ENCODE measurements at regions not wholly inside any gene's neighbourhood (a gene's known extent, or its start where the extent isn't known, plus 50 kb on each side); places are given as distances from the start of the nearest gene placed in this dataset.

DNA sequence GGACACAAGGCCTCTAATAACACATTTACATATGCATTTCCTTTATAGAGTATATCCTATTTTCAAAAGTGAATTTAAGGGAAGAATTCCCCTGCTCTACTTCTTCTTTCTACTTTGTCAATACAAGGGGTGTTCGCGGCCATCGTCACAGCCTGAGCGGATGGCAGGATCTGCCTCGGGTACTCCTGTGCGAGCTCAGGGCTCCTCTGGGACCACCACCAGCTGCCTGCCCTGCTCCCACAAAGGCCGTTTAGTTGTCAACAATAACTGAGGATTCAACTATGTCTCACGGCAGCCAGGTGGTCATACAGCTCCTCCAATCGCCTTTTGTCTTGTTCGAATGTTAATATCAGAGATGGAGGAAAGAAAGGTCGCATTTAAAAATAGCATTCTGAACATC lies 228.2 kb upstream of the TENM3 start:
- no peak for DNase-seq (ENCODE audit: low read depth)

DNA sequence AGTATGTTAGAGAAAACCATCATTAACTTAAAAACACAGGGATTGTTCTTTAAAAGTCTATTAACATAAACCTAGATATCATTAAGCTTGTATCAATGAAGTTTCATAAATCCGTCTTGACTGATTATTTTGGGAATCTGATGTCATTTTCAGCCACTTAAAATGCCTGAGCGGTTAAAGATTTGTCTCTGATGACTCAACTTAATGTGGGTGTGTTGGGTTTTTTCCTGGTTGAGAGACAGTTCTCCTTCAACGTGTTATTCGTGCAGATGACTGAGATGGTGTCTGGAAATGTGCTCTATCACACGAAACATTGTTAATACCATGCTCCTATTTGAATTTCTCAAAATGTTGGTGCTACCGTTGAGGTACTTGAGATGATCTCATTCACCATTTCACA lies 227.3 kb upstream of the TENM3 start:
- DNase-seq (ENCODE audit: low read depth) = no peak

DNA sequence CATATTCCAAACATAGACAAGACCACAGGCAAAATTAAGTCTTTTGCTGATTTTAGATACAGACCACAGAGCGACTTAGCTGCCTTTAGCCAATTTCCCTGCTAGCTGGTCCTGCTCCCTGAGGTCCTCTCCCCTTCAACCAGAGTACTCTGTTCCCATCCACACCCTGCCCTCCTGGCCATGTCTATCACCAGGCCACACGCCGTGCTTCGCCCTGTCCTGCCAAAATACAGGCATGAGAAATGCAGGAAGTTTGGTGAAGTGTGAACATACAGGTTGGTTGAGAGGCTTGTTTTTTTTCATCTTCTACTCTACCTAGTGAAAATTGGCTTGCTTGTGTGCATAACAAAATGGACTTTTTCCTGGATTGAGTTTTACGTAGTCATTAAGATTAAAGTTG lies 226.2 kb upstream of the TENM3 start:
- no peak for DNase-seq (ENCODE audit: low read depth)

DNA sequence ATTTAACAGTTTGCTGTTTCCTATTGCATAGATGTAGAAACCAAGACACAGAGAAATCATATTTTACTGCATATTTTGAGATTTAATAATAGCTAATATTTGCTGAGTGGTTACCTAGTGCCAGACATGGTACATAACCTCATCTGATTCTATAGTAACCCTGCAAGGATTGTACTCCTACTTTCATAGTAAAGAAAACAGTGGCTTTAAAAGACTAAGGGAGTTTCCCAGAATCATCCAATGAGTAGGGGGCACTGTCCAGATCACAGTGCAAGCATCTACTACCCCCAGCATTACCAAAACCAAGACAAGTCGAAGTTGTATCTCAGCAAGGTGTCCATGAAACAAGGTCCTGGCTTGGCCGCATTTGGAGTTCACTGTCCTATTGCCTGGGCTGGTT lies 224.5 kb upstream of the TENM3 start:
- DNase-seq (ENCODE audit: low read depth) = no peak

DNA sequence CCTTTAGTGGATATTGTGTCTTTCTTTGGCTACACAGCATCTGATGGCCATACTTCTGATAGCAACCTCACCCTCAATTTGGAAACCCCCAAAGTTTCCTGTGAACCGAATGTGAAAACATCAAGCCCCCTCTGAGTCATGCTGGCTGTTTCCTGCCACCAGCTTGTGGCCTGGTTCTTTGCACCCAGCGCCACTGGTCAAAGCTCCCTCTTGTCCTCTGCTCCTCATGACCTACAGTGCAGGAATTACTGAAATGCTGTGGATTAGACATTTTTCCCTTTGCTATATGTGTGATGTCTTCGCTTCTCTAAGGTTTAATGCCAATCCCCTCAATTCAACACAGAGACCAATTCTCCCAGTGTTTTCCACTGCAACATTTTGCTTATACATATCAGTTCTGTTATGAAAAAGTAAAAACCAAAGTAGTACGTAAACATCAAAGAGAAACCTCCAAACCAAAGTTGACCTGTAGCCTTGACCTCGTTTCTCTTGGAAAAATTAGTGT lies 224.0 kb upstream of the TENM3 start:
- no peak for DNase-seq (ENCODE audit: low read depth)

DNA sequence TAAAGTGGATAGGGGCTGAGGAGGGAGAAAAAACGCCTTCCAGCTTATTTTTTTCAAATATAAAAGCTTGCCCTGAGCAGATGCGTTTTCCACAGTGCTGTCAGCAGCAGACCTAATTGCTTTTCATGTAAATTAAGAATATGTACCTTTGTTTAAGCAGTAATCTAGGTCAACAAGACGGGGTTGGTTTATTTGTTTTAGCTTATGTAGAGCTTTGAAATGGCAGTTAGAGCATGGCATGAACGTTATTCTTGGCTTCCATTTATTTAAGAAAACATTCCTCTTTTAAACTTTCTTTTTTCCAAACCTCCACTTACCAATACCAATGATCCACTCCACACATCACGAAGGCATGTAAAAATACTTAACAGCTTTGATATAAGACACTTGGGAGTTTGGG lies 220.3 kb upstream of the TENM3 start:
- no peak for DNase-seq (ENCODE audit: low read depth)

DNA sequence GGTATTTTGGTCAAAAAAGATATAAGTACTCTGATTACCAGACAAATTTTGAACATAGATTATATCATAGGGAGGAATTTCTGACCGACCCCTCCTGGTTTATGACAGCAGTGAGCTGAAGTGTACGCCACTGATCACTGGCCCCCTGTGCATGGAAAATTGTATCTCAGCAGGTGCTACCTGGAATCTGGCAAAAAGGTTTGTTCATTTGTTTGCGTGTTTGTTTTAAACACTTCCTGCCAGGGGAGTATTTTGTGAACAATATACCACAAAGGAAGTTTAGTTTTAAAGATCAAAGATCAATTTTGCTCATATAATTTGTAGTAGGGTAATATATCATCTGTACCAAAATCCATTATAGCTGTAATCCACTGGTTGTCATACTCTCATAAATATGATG lies 219.7 kb upstream of the TENM3 start:
- no peak for DNase-seq (ENCODE audit: low read depth)

DNA sequence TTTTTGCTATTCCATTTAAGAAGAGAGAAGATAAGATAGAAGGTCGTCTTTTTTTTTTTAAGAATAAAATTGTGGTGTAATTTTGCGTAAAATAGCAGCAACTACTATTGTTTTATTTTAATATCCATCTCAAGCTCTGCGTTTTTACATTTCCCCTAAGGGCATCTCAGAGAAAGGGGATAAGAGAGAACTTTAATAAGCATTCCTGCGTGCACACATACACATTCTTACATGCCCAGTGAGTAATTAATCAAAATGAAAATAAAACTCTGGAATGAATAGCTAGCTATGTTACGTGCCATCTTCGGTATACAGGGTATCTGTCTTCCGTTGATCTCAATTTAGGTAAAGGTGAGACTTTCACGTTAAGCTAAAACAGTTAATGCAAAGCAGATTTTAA lies 200.3 kb upstream of the TENM3 start:
- DNase-seq (ENCODE audit: low read depth) = no peak

DNA sequence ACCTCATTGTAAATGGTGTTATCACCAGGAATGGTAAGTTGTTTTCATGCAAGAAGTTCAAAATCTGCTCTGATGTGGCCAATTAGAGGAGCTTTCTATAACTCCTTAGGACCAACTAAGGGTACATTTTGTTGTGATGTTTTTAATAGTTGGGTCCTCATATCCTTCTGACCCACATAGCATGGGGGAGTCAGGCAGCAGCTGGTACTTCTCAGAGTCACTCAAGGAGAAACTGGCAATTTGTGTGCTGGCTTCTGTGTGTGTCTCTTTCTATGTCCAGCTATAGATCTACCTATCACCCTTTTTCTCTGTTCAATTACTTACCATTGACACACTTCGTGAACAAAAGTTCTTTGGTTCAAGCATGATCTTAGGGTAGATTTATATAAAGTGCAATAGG lies 194.3 kb upstream of the TENM3 start:
- no peak for DNase-seq (ENCODE audit: low read depth)

DNA sequence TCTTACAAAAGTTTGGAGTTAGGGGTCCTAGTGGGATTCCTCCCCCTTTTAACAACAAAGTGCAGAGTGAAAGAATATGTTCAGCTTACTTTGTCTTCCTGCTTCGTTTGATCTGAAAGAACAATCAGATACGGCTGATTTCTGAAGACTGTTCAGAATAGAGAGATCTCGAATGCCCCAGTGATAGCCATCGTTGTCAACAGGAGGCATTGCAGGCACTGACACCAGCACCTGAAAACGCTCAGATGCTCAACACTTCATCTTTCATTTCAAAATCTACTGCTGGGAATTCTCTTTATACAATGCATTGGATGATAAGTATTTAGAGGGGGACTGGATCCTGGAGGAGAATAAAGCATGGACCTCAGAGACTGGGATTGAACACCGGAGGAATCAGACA lies 186.3 kb upstream of the TENM3 start:
- DNase-seq (ENCODE audit: low read depth) = no peak

DNA sequence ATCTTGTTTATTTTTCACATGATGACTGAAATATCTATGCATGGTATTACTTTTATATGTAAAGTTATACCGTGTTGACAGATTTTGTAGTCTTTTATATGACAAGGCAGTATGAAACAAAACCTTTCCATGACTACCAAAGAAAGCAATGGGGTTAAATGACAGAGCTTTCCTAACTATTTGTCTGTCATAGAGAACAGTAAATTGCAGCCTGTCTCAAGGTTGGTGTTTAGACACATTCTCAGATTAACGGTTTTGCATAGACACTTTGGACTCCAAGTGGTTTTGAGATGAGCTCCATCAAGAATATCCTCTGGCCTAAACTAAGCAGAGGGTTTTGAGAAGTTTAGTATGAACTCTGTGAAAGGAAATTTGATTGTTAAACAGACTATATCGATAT lies 180.7 kb upstream of the TENM3 start:
- no peak for DNase-seq (ENCODE audit: low read depth)

DNA sequence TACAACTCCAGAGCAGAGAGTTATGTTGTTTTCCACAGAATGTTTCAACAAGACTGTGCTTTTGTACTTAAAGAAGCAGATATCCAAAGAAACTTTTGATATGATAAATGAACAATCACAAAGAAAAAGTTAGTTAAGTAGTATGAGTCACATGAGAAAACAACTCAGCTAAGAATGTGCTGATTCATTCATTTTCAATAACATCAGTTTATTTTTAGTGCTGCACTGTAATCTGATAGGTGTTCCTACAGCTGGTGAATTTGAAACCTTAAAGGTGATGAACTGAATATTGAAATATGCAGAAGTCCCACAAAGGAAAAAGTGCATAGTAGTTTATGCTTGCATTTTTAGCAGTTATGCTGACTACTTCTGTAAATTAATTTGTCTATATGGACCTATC lies 180.3 kb upstream of the TENM3 start:
- no peak for DNase-seq (ENCODE audit: low read depth)

DNA sequence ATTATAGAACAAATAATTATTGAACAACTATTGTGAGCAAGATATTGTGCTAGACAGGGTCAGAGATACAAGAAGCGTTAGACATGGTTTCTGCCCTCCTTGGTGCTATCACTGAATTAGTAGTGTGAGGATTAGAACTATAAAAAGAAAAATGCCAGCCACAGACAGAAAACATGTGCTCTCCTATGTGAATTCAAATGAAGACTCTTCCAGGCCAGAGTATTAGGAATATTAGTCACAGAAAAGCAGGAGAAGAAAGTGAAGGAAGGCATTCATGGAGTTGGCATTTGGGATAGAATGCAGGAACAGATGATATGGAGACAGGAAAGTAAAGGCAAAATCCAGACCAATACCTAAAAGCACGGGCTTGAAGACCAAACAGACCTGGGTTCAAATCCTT lies 179.6 kb upstream of the TENM3 start:
- no peak for DNase-seq (ENCODE audit: low read depth)

DNA sequence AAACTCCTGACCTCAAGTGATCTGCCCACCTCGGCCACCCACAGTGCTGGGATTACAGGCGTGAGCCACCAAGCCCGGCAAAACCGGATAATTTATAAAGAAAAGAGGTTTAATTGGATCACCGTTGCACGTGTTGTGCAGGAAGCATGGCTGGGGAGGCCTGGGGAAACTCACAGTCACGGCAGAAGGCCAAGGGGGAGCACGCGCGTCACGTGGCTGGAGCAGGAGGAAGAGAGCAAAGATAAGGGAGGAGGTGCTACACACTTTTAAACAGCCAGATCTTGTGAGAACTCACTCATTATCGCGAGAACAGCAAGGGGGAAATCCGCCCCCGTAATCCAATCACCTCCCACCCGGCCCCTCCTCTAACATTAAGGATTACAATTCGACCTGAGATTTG lies 177.9 kb upstream of the TENM3 start:
- DNase-seq (ENCODE audit: low read depth) = no peak

DNA sequence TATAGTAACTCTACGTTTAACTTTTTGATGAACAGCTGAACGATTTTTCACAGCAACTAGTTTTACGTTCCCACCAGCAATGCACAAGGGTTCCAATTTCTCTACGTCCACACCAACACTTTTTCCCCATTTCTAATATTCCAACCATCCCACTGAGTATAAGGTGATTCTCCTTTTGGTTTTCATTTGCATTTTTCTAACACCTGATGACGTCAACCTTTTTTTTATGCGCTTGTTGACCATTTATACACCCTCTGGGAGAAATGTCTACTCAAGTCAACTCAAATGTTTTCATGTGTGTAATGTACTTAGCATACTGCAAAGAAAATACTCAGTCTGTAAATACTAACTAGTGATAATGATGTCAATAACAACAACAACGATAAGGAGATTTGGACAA lies 177.2 kb upstream of the TENM3 start:
- no peak for DNase-seq (ENCODE audit: low read depth)

DNA sequence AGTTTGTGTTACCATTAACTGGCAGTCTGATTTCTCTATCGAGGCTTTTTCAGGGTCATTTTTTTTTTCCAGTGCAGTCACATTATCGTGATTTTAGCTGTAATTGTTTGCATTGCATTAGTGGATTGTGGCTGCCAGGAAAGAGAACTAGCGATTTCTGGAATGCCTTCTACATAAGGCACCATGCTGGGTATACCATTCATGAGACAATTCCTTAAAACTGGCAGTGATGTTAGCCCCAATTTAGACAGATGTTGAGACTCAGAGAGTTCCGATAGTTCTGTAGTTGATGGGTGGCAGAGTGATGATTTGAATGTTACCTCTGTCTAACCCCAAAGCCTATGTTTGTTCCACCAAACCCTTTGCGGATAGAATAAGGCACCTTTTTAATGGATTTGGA lies 175.4 kb upstream of the TENM3 start:
- no peak for DNase-seq (ENCODE audit: low read depth)

DNA sequence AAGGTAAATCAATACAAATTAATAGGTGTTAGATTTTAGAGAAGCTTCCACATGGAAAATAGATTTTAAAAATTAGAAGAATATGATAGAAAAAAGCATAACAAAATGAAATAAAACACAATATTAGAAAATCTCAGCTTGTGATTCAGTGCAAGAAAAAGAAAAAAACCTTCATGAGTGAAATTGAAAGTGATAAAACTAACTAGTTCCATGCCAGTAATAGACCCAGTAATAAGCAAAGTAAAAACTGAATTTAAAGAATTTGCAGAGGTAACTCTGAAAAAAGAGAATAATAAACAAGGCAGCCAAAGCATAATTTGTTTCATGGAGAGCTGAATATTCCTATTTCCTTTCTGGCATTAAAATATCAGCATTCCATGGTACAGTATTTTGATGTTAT lies 174.3 kb upstream of the TENM3 start:
- DNase-seq (ENCODE audit: low read depth) = no peak

DNA sequence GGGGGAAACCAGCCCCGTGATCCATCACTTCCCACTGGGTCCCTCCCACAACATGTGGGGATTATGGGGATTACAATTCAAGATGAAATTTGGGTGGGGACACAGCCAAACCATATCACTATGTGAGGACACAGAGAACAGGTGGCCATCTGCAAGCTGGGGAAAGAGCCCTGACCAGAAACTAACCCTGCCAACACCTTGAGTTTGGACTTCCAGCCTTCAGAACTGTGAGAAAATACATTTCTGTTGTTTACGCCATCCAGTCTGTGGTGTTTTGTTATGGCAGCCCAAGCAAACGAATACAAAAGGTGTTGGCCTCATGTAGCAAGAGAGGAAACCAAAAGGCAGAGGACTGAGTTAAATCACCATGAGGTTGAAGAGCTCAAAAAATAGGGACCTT lies 169.9 kb upstream of the TENM3 start:
- no peak for DNase-seq (ENCODE audit: low read depth)

DNA sequence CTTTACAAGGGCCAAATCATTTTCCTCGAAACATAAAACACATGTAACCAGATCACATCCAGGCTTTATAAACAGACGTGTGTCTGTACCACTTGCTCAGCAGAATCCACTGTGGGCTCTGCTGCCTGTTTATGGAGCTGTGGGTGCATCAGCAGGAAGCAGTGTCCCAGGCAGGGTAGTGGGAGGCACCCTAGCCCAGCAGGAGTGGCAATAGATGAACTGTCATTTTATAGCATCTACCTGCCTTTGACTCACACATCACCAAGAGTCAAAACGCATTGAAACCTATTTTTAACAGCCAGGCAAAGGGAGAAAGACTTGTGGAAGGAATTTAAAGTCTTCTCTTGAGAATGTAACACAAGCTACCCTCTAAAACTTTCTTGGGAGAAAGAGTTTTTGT lies 169.1 kb upstream of the TENM3 start:
- DNase-seq (ENCODE audit: low read depth) = no peak

DNA sequence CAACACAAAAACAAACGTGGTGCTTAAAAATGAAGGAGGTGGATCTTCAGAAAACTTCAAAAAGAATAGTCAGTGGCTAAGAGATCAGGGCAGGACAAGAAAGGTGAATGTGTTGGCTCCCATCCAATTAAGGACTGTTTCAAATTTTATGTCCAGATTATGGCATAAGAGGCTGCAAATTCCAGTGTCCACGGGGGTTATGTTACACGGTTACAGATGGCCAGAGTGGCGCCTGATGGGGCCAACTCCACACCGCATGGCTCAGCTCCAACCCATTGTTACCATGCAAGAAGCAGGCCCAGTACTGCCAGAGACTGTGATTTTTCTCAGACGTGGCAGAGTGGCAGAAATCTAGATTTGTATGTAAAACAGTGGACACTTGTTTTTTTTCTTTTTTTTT lies 168.4 kb upstream of the TENM3 start:
- no peak for DNase-seq (ENCODE audit: low read depth)

DNA sequence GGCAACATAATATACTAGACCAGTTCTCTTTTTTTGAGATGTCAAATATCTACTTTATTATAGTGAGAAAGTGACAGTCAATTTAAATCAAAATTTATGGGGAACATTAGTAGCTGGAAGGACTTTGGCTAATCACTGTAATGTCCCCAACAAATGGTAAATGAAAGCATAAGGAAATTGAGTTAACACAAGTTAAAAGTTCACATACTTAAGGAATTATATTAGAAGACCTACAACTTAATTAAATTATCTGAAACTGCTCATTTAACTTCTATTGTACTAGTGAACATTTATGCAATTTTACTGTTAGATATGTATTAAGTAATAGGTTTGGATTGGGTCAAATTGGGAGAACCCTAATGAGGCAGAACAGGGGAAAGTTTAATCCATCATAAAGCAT lies 160.3 kb upstream of the TENM3 start:
- no peak for DNase-seq (ENCODE audit: low read depth)

DNA sequence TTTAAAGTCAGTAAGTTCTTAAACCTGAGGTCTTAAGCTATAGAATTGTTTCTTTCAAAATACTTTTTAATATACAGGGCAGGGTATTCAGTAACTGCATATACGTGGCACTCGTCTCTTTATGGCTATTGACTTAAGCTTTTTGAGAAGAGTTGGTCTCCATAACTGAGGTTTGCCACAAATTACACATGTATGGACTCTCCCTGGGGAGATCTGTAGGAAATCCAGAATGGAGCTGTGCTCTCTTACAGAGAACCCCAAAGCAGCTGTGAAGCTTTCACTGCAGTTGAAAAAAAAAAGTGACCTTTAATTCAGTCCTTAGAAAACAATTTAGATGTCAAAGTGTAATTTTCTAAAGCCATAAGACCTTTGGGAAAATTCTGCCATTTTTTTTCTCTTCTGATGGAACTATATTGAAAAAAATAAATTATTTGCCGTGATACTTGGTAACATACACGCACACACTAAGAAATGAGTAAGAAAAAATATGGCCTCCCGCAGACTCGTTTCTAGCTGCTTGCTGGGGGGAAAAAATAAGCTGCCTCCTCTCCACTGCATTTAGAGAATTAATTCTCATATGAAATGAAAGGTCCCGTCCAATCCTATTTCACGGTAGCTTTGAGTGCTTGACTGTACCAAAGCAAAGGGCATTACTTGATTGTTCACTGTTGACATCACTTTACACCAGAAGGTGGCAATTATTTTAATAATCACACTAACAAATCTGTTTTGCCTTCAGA lies 159.4 kb upstream of the TENM3 start:
- no peak for DNase-seq (ENCODE audit: low read depth)

DNA sequence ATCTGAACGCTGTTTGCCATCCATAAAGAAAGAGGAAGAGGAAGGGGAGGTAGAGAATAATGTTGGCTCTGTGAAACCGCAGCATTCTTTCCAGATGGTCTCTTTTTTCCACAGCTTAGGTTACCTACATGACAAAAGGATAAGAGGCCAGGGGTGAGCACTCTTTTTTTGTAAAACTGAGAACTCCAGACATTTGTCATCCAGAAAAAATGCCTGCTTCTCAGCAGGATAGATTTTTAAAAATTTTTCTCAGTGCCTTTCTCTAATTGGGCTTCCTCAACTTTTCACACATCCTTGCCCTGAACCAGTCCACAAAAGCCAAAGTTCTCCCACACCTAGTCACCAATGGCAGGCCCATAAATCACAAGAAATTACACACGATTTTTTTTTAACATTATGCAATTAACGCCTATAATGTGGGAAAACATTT lies 158.1 kb upstream of the TENM3 start:
- no peak for DNase-seq (ENCODE audit: low read depth)

DNA sequence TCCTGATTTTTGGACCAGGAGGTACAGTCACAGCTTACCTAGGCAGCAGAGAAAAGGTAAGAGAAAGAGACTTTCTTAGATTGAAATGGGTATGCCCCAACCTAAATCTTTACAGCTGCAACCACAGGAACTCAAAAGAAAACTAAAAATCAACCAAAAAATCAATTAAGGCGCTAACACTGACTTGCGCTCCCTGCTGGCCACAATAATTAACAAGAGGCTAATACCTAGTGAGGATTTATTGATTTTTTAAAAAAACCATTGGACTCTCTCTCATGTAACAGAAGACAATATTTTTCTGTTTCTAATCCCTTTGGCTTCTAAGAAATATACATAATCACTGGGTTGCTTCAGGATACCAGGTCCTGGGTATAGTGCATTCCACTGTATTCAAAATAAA lies 153.9 kb upstream of the TENM3 start:
- no peak for DNase-seq (ENCODE audit: low read depth)

DNA sequence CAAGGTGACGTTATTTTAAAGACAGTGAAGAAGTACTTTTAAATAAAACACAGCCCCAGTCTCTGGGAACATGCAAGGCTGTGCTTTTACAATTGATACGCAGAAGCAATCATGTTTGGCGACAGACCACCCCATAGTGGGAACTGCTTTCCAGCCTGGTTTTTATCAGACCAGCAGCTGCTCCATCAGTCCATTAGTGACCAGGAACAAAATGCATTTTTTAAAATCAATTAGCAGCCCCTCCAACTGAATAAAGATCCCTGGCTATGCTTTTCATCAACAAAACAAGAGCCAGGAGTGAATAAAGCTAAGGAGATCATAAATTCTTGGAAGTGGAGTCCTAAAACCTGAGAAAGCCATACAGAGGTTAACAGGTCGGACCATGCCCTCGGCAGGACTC lies 153.0 kb upstream of the TENM3 start:
- DNase-seq (ENCODE audit: low read depth) = no peak

All from activated T-cell treated with anti-CD3 and anti-CD28 coated beads for 24 hours (primary cell).